Stimulated activated CD8-positive, alpha-beta memory T cell treated with anti-CD3 and anti-CD28 coated beads, Interleukin-15, amount 100 ng/mL, for 48 hours (primary cell): ENCODE measurements at regions not wholly inside any gene's neighbourhood (a gene's known extent, or its start where the extent isn't known, plus 50 kb on each side); places are given as distances from the start of the nearest gene placed in this dataset.

Experiments used
- DNase-seq, 2 donors: peaks; one replicate each; pipeline ENCODE4 v3.0.0-alpha.2; 2020; ENCODE audit warnings: low read depth in 2 of 2

DNA sequence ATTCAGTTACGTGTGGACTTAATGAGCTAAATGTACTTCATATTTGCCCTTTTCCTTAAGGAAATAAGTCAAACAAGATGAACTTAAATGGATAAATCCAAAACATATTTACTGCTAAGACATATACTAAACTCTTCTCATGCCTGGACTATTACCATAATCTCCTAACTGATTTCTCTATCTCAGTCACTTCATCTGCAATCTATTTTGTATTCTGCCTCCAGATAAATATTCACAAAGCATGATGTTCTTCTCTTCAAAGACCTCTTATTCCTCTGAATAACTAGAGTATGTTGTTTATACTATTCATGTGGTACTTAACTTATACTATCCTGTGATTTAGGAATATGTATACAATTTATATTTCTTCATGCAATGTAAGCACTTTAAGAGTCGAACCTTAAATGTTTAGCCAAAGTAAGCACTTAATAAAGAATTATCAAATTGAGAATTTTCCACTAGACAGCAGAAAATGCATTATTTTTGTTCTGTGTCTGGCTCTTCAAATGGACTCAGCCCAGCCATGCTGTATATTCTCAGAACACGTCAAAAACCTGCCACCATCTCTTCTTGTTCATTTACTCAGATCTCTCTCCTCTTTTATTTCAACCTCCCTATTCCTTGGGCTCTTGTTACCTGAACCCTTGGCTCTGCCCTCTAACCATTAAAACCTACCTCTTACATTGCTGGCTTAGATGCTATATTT lies 79.9 kb upstream of the ARHGAP28 start:
- DNase-seq: no peak

DNA sequence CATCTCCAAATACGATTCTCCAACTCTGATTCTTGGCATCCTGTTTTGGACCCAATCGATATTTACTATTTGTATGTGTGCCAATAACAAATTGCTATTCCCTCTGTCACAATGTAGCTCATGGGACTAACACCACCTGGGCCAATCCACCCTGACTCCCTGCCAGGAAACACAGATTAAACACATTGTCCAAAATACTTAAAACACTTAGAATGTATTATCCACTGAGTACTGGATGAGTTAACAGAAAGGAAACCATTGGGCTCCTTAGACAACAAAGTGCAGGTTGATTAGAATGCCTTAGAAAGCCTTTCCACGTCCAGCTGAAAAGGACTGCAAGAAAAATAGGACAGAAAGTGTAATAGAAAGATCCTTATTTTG lies 79.4 kb upstream of the ARHGAP28 start:
- DNase-seq: no peak

GRCh38 chr18:6650747-6651146 lies 78.8 kb upstream of the ARHGAP28 start:
- no peak for DNase-seq

DNA sequence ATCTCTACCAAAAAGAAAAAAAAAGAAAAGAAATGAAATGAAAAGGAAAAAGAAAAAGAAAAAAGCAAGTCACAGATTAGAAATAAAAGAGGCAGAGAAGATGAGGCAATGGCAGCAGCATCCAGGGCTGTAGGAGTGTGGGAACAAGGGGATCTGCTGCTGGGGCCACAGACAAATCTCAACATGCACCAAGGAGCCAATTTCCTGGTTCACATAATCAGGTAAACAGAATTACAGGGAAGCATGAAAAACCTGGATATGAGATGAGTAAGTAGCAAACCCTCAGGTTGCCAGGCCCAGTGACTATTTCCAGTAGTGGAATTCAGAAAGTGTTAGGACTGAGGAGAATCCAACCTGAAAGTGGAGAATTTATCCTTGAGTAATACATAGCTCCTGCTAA lies 77.4 kb upstream of the ARHGAP28 start:
- no peak for DNase-seq

- no peak for DNase-seq
Observed at GRCh38 chr18:6653880-6654279, 75.6 kb upstream of the ARHGAP28 start.

DNA sequence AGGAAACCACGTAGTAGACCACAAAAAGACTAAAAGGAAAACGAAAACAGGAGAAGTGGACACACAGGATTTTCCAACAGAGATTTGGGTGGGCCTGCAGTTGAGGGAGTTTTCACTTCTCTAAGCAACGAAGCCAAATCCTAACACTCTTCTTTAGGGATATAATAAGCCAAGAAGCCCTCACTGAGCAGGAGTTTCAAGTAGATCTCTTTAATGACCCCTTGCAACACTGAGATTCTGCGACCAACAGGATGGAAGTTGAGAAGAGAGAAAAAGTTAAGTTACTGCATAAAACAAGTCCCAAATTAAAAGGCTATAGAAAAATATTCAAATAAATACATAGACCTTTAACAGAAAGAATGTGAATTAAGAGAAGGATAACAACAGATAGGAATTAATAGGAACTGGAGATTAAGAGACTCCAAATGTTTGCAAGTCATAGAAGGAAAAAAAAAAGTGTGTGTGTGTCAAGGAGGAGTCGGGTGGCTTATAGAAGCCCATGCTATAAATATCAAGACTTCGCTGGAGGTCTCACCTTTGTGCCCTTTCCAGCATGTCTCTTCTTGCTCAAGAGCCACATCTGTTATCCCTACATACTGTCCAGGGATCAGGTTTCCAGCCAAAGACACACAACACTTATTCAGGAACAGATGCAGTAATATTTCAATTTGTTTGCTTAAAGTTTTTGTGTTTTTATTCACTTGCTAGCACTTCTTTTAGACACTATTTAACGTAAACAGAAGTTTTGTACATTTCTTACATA lies 69.4 kb upstream of the ARHGAP28 start:
- DNase-seq: no peak

DNA sequence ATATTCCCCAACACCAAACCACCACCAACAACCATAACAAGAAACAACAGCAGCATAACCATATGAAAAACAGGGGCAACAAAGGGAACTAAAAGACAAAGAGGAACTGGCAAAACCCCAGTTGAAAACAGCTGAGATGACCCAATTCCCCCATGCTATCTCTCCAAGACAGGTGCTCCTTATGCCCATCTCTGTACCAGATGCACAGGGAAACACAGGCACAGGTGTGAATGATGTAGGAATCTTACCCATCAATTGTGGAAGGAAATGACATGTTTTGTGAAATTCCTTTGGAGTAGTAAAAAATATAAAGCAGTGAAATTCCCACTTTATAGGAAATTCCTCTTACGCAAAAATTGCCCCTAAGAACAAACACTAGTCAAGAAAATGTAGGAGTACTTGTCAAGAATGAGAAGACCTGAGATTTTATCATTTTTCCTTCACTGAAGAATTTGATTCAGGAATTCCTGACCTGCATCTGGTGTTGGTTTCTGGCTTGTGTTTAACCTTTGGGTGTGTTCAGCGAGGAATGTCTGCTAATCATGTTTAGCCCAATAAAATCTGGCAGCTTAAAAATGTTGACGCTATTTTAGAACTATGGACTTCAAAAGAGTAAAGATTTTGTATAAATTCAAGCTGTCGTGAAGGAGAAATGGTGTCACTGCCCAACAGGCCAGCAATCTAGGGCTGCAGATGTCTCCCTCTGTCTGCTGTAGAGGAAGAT lies 67.7 kb upstream of the ARHGAP28 start:
- DNase-seq: no peak

- DNase-seq: no peak
Observed at GRCh38 chr18:6666012-6666685, 63.4 kb upstream of the ARHGAP28 start.

- DNase-seq: no peak
Observed at GRCh38 chr18:6668836-6669235, 60.7 kb upstream of the ARHGAP28 start.

GRCh38 chr18:6672821-6673308 lies 56.7 kb upstream of the ARHGAP28 start:
- no peak for DNase-seq

GRCh38 chr18:6677086-6677485 lies 52.4 kb upstream of the ARHGAP28 start:
- no peak for DNase-seq

DNA sequence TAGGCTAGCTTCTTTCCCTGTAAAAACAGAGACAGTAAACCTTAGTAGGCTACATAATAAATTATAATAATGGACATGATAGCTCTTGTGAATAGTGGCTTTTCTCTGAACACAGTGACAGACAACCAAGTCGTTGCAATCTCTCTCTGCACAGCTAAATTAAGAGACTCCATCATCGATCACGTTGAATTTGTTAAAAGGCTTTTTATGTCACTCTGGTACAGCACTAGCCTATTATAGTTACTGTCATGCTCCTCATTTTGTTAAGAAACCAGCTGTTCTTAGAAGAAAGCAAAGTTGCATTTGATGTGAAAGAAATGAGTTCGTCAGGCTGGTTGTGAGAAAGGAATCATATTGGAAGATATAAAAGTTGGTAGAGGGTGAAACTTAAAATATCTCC lies 50.3 kb upstream of the ARHGAP28 start:
- DNase-seq: no peak
